SIG-M5 treated with dmso at 0.1 percent for 504 hours (cell line): ENCODE measurements at regions not wholly inside any gene's neighbourhood (a gene's known extent, or its start where the extent isn't known, plus 50 kb on each side); places are given as distances from the start of the nearest gene placed in this dataset.
"Not testable (repeated sequence)": the region's sequence is repeated elsewhere in the genome, so short reads cannot be mapped to it uniquely, and the experiment has no call there.

Experiments used
- DNase-seq: peaks from one replicate; lab custom pipeline; 2025; ENCODE audit not compliant: unreplicated experiment; lab: John Stamatoyannopoulos, UW

- DNase-seq: no peak
Observed at GRCh38 chr5:92106808-92107207, 723.7 kb upstream of the ARRDC3 start.

GRCh38 chr5:92104126-92104525, 721.0 kb upstream of the ARRDC3 start:
- DNase-seq: no peak

- no peak for DNase-seq
Observed at GRCh38 chr5:92102313-92102712, 719.2 kb upstream of the ARRDC3 start.

GRCh38 chr5:92092239-92092638, 709.1 kb upstream of the ARRDC3 start:
- no peak for DNase-seq

- no peak for DNase-seq
Observed at GRCh38 chr5:92086059-92086811, 703.1 kb upstream of the ARRDC3 start.

GRCh38 chr5:92081958-92082712, 699.0 kb upstream of the ARRDC3 start:
- DNase-seq: no peak

GRCh38 chr5:92070786-92071185, 687.7 kb upstream of the ARRDC3 start:
- DNase-seq: no peak

GRCh38 chr5:92064993-92065392, 681.9 kb upstream of the ARRDC3 start:
- DNase-seq: no peak

GRCh38 chr5:92051741-92052140, 668.6 kb upstream of the ARRDC3 start:
- no peak for DNase-seq

GRCh38 chr5:92050970-92051369, 667.9 kb upstream of the ARRDC3 start:
- DNase-seq: no peak

- no peak for DNase-seq
Observed at GRCh38 chr5:92041911-92042660, 659.0 kb upstream of the ARRDC3 start.

- no peak for DNase-seq
Observed at GRCh38 chr5:92041206-92041605, 658.1 kb upstream of the ARRDC3 start.

GRCh38 chr5:92029792-92030191, 646.7 kb upstream of the ARRDC3 start:
- not testable (repeated sequence) for DNase-seq

- DNase-seq: no peak
Observed at GRCh38 chr5:92023555-92023954, 640.4 kb upstream of the ARRDC3 start.

GRCh38 chr5:92023141-92023471, 640.0 kb upstream of the ARRDC3 start:
- DNase-seq: no peak

- no peak for DNase-seq
Observed at GRCh38 chr5:92022415-92023140, 639.5 kb upstream of the ARRDC3 start.

- no peak for DNase-seq
Observed at GRCh38 chr5:92019376-92019990, 636.4 kb upstream of the ARRDC3 start.

GRCh38 chr5:92017776-92018175, 634.7 kb upstream of the ARRDC3 start:
- DNase-seq: no peak

- DNase-seq: not testable (repeated sequence)
Observed at GRCh38 chr5:92011845-92012244, 628.7 kb upstream of the ARRDC3 start.

GRCh38 chr5:92003806-92004205, 620.7 kb upstream of the ARRDC3 start:
- DNase-seq: no peak
